CD14-positive monocyte (primary cell): ENCODE measurements at regions not wholly inside any gene's neighbourhood (a gene's known extent, or its start where the extent isn't known, plus 50 kb on each side); places are given as distances from the start of the nearest gene placed in this dataset.

Source experiments
- DNase-seq, 3 donors: peaks; one replicate each; pipeline ENCODE4 v3.0.0-alpha.2; 2011 to 2022
- H2AFZ ChIP-seq: 2 replicates; pipeline ENCODE4 v1.6.0; 2012; ENCODE audit warnings: mild to moderate bottlenecking, low read depth, low read length, inconsistent platforms; ENCODE audit not compliant: insufficient read depth, poor library complexity, severe bottlenecking
- H3K27ac ChIP-seq, 2 donors: 1 replicate in 1 of 2; 2 replicates in 1 of 2; pipeline ENCODE4 v1.5.1; 2012 to 2013; ENCODE audit warnings: low read length in 2 of 2, control low read depth in 1 of 2, inconsistent platforms in 1 of 2, low read depth in 1 of 2, mild to moderate bottlenecking in 1 of 2
- H3K27me3 ChIP-seq, 2 donors: one replicate each; pipeline versions ENCODE4 v1.6.0 to v1.6.1; 2011 to 2013; ENCODE audit warnings: low read length in 2 of 2; ENCODE audit not compliant: control insufficient read depth in 2 of 2, insufficient read depth in 2 of 2
- H3K36me3 ChIP-seq, 2 donors: replicated peaks in 1 of 2; 1 replicate in 1 of 2; 2 replicates in 1 of 2; pipeline versions ENCODE4 v1.5.1 to v1.6.1; 2012 to 2013; ENCODE audit warnings: low read length in 2 of 2, control low read depth in 1 of 2, inconsistent platforms in 1 of 2, mild to moderate bottlenecking in 1 of 2; ENCODE audit not compliant: insufficient read depth in 2 of 2, control insufficient read depth in 1 of 2
- H3K4me1 ChIP-seq, 2 donors: 1 replicate in 1 of 2; 2 replicates in 1 of 2; pipeline versions ENCODE4 v1.5.1 to v1.6.1; 2012 to 2013; ENCODE audit warnings: low read length in 2 of 2, control low read depth in 1 of 2, inconsistent platforms in 1 of 2, mild to moderate bottlenecking in 1 of 2, moderate library complexity in 1 of 2; ENCODE audit not compliant: insufficient read depth in 2 of 2, control insufficient read depth in 1 of 2
- H3K4me2 ChIP-seq: replicated peaks from 2 replicates; pipeline ENCODE3; 2012; ENCODE audit warnings: low read length, moderate library complexity, mild to moderate bottlenecking; ENCODE audit not compliant: poor library complexity, severe bottlenecking; ENCODE audit errors: extremely low read depth
- H3K4me3 ChIP-seq, 3 experiments: fragments of 200-600 bp in 1 of 3; sonication (generic) in 1 of 3; replicated peaks in 1 of 3; 1 replicate in 2 of 3; 2 replicates in 1 of 3; pipeline ENCODE4 v1.5.1; 2011 to 2013; ENCODE audit warnings: low read length in 3 of 3, mild to moderate bottlenecking in 3 of 3, control low read depth in 2 of 3, low read depth in 2 of 3, inconsistent platforms in 1 of 3, moderate library complexity in 1 of 3
- H3K79me2 ChIP-seq: 2 replicates; pipeline ENCODE4 v1.6.0; 2012; ENCODE audit warnings: mild to moderate bottlenecking, control low read depth, inconsistent platforms, low read length, moderate library complexity; ENCODE audit not compliant: insufficient read depth
- H3K9ac ChIP-seq: 2 replicates; pipeline ENCODE4 v1.6.0; 2017; ENCODE audit warnings: low read length, mild to moderate bottlenecking; ENCODE audit not compliant: insufficient read depth, poor library complexity, severe bottlenecking
- H3K9me3 ChIP-seq, 2 donors: replicated peaks in 1 of 2; 1 replicate in 1 of 2; 2 replicates in 1 of 2; pipeline versions ENCODE4 v1.5.1 to v1.6.1; 2012 to 2013; ENCODE audit warnings: low read length in 2 of 2, control low read depth in 1 of 2; ENCODE audit not compliant: control insufficient read depth in 1 of 2, insufficient read depth in 1 of 2
- H4K20me1 ChIP-seq: 2 replicates; pipeline ENCODE4 v1.6.0; 2012; ENCODE audit warnings: mild to moderate bottlenecking, low read length, control low read depth, moderate library complexity; ENCODE audit not compliant: insufficient read depth
- H3K27ac Mint-ChIP-seq, 7 donors: one replicate each; pipeline ENCODE4 v1.8.0; 2020; ENCODE audit warnings: mild to moderate bottlenecking in 7 of 7, mixed read lengths in 7 of 7, moderate library complexity in 6 of 7, inconsistent platforms in 2 of 7
- H3K27me3 Mint-ChIP-seq, 3 donors: one replicate each; pipeline ENCODE4 v1.8.0; 2021 to 2022; ENCODE audit warnings: low read depth in 3 of 3, mild to moderate bottlenecking in 3 of 3, mixed read lengths in 3 of 3, moderate library complexity in 3 of 3, inconsistent platforms in 1 of 3
- H3K36me3 Mint-ChIP-seq, 2 donors: one replicate each; pipeline ENCODE4 v1.8.0; 2020; ENCODE audit warnings: mixed read lengths in 2 of 2, inconsistent platforms in 1 of 2, mild to moderate bottlenecking in 1 of 2
- H3K4me1 Mint-ChIP-seq: one replicate; pipeline ENCODE4 v1.8.0; 2020; ENCODE audit warnings: mild to moderate bottlenecking, mixed read lengths
- H3K4me3 Mint-ChIP-seq, 2 donors: one replicate each; pipeline ENCODE4 v1.8.0; 2020; ENCODE audit warnings: mild to moderate bottlenecking in 2 of 2, mixed read lengths in 2 of 2, moderate library complexity in 1 of 2
- H3K9me3 Mint-ChIP-seq, 7 donors: one replicate each; pipeline ENCODE4 v1.8.0; 2020 to 2022; ENCODE audit warnings: mixed read lengths in 7 of 7, mild to moderate bottlenecking in 6 of 7, moderate library complexity in 6 of 7, inconsistent platforms in 2 of 7
- WGBS: methylation state at CpG from one replicate; pipeline ENCODE4 v1.1.5; 2013; ENCODE audit warnings: missing lambda C conversion rate; ENCODE audit not compliant: insufficient coverage; 5-methylcytosine and 5-hydroxymethylcytosine counted together
- intact Hi-C, 2 donors: fragments of 100-400 bp; cut with micrococcal nuclease; formaldehyde crosslinking; loops; one replicate each; pipeline versions ENCODE4 v1.15.0 to v1.15.1; 2023
- TF ChIP-seq, protein P1 (sequence below): fragments of 200-600 bp; IDR thresholded peaks from one replicate; pipeline ENCODE4 v1.8.0; 2022; ENCODE audit warnings: antibody characterized with exemption, mild to moderate bottlenecking

DNA sequence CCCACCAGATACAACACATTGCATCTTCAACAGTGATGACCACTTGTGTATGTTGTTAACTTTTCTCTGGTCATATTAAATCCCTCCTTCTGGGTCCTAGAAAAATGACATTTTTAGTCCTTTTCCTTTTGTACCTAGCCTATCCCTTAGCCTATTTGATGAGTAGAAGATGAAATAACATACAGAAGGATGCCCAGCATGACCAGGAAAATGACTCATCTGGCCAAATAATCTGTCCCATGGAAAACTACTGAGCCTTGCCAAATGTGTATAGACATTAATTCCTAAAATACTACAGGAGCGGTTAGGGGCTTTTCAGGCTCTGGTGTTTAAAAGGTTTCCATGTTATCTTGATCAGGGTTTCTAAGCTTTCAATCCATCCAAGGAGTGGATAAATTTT is 129.0 kb upstream of the KCNIP4 start:
- Mint-ChIP-seq H3K9me3 (peaks cover 2 to 15% (median 9%) of the 10 kb centered on the region in 7 donors), H3K27ac (no peak overlapping the region), H3K4me1 (no peaks in the 10 kb centered on the region), H3K4me3 (no peak overlapping the region), H3K27me3 (no peaks in the 10 kb centered on the region), H3K36me3 (no peaks in the 10 kb centered on the region)
- H3K9ac ChIP-seq = no peak overlapping the region
- no peak overlapping the region for H3K27ac ChIP-seq
- DNase-seq = no peak
- H3K4me2 ChIP-seq = no peak overlapping the region
- H3K4me3 ChIP-seq = no peak overlapping the region
- intact Hi-C loops = no loop called here
- no peaks in the 10 kb centered on the region for H3K79me2 ChIP-seq
- H3K27me3 ChIP-seq = no peaks in the 10 kb centered on the region
- no peaks in the 10 kb centered on the region for H3K4me1 ChIP-seq
- H4K20me1 ChIP-seq = no peaks in the 10 kb centered on the region
- H3K9me3 ChIP-seq = peaks cover 0 to 10% of the 10 kb centered on the region in 2 donors
- no peak overlapping the region for H2AFZ ChIP-seq
- TF ChIP-seq, protein P1, sequence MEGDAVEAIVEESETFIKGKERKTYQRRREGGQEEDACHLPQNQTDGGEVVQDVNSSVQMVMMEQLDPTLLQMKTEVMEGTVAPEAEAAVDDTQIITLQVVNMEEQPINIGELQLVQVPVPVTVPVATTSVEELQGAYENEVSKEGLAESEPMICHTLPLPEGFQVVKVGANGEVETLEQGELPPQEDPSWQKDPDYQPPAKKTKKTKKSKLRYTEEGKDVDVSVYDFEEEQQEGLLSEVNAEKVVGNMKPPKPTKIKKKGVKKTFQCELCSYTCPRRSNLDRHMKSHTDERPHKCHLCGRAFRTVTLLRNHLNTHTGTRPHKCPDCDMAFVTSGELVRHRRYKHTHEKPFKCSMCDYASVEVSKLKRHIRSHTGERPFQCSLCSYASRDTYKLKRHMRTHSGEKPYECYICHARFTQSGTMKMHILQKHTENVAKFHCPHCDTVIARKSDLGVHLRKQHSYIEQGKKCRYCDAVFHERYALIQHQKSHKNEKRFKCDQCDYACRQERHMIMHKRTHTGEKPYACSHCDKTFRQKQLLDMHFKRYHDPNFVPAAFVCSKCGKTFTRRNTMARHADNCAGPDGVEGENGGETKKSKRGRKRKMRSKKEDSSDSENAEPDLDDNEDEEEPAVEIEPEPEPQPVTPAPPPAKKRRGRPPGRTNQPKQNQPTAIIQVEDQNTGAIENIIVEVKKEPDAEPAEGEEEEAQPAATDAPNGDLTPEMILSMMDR = no peak
- no CpG with 5 or more reads among the region's 1 CpG for WGBS
- H3K36me3 ChIP-seq = no peaks in the 10 kb centered on the region

DNA sequence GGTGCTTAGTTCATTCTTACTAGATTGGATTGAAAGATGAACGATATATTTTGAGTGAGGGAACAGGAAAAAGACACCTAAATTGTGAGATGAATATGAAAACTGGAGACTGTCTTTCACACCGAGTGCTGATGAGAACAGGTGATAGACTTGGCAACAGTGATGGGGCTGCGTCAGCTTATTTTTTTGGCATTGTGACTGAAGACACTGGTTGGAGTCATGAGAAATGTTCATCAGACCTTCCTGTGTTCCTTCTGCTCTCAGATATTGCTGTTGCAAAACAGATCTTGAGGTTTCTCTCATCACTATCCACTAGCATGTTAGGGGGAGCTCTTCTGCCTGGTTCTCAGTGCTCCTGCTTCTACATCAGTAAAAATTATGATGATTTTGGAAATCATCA is 124.2 kb upstream of the KCNIP4 start:
- no peak overlapping the region for H3K27ac Mint-ChIP-seq

More for the DNA sequence above, 124.2 kb upstream of the KCNIP4 start:
- H3K4me2 ChIP-seq = no peak overlapping the region
- H3K36me3 ChIP-seq = no peaks in the 10 kb centered on the region
- H3K79me2 ChIP-seq = no peaks in the 10 kb centered on the region
- no peaks in the 10 kb centered on the region for H3K27me3 ChIP-seq
- peaks cover 0 to 4% of the 10 kb centered on the region in 2 donors for H3K9me3 ChIP-seq
- H4K20me1 ChIP-seq = no peaks in the 10 kb centered on the region
- WGBS = 96% methylated on average over 3 of the region's 3 CpGs
- H3K9ac ChIP-seq = no peak overlapping the region
- intact Hi-C loops = no loop called here
- no peaks in the 10 kb centered on the region for H3K4me1 ChIP-seq
- TF ChIP-seq, protein P1 = no peak
- H3K36me3 Mint-ChIP-seq = no peaks in the 10 kb centered on the region
- DNase-seq = no peak
- H3K4me3 Mint-ChIP-seq = no peak overlapping the region
- no peaks in the 10 kb centered on the region for H3K27me3 Mint-ChIP-seq
- H3K4me1 Mint-ChIP-seq = no peaks in the 10 kb centered on the region
- H2AFZ ChIP-seq = no peak overlapping the region
- H3K27ac ChIP-seq = no peak overlapping the region
- no peak overlapping the region for H3K4me3 ChIP-seq
- H3K9me3 Mint-ChIP-seq = peaks cover 0 to 11% (median 6%) of the 10 kb centered on the region in 7 donors
